ENCODE measurements at regions not wholly inside any gene's neighbourhood (a gene's known extent, or its start where the extent isn't known, plus 50 kb on each side); places are given as distances from the start of the nearest gene placed in this dataset.

GRCh38 chr4:83873996-83874395 is 338.1 kb downstream of the GPAT3 start:
- intact Hi-C loops (cut with DNase I), result no loop called here

GRCh38 chr4:83870328-83870950 is 334.5 kb downstream of the GPAT3 start:
- FAIRE-seq (no peak), DNase-seq (no peak)
- H3K27me3 ChIP-seq (ENCODE audit: control insufficient read depth, insufficient read depth, low read length), result no peaks in the 10 kb centered on the region
- no peak overlapping the region for H3K9ac ChIP-seq (ENCODE audit: low read length in 3 of 3)
- H3K9me3 ChIP-seq (ENCODE audit: control insufficient read depth in 2 of 3, insufficient read depth in 1 of 3, low read length in 3 of 3), result no peaks in the 10 kb centered on the region
- intact Hi-C loops (cut with DNase I), result no loop called here
- no peak overlapping the region for H3K4me3 ChIP-seq (ENCODE audit: low read length in 3 of 3)
- no peaks in the 10 kb centered on the region for H3K4me1 ChIP-seq (ENCODE audit: control insufficient read depth in 2 of 3, insufficient read depth in 2 of 3, low read depth in 1 of 3, low read length in 3 of 3)
- TF ChIP-seq CTCF (IDR thresholded peaks at IDR 0.05; ENCODE audit: borderline replicate concordance, extremely low read depth, insufficient read depth), result no peak
- H3K36me3 ChIP-seq (ENCODE audit: control insufficient read depth in 2 of 3, insufficient read depth in 3 of 3, low read length in 3 of 3), result no peaks in the 10 kb centered on the region
- no peak overlapping the region for H3K27ac ChIP-seq (ENCODE audit: low read depth in 2 of 2, low read length in 2 of 2)

More at GRCh38 chr4:83873996-83874395, 338.1 kb downstream of the GPAT3 start:
- no peak for DNase-seq
- H3K9ac ChIP-seq (ENCODE audit: low read length in 3 of 3), result no peak overlapping the region
- H3K27ac ChIP-seq (ENCODE audit: low read depth in 2 of 2, low read length in 2 of 2), result no peak overlapping the region
- no peaks in the 10 kb centered on the region for H3K4me1 ChIP-seq (ENCODE audit: control insufficient read depth in 2 of 3, insufficient read depth in 2 of 3, low read depth in 1 of 3, low read length in 3 of 3)
- H3K27me3 ChIP-seq (ENCODE audit: control insufficient read depth, insufficient read depth, low read length), result no peaks in the 10 kb centered on the region
- H3K4me3 ChIP-seq (ENCODE audit: low read length in 3 of 3), result no peak overlapping the region
- FAIRE-seq, result no peak
- H3K9me3 ChIP-seq (ENCODE audit: control insufficient read depth in 2 of 3, insufficient read depth in 1 of 3, low read length in 3 of 3), result no peaks in the 10 kb centered on the region
- no peak for TF ChIP-seq CTCF (IDR thresholded peaks at IDR 0.05; ENCODE audit: borderline replicate concordance, extremely low read depth, insufficient read depth)
- H3K36me3 ChIP-seq (ENCODE audit: control insufficient read depth in 2 of 3, insufficient read depth in 3 of 3, low read length in 3 of 3), result no peaks in the 10 kb centered on the region

GRCh38 chr4:83866834-83867621 is 331.1 kb downstream of the GPAT3 start:
- DNase-seq (no peak), FAIRE-seq (no peak)
- H3K4me1 ChIP-seq (ENCODE audit: control insufficient read depth in 2 of 3, insufficient read depth in 2 of 3, low read depth in 1 of 3, low read length in 3 of 3), result no peaks in the 10 kb centered on the region
- TF ChIP-seq CTCF (IDR thresholded peaks at IDR 0.05; ENCODE audit: borderline replicate concordance, extremely low read depth, insufficient read depth), result no peak
- H3K36me3 ChIP-seq (ENCODE audit: control insufficient read depth in 2 of 3, insufficient read depth in 3 of 3, low read length in 3 of 3), result no peaks in the 10 kb centered on the region
- intact Hi-C loops (cut with DNase I), result no loop called here
- no peak overlapping the region for H3K9ac ChIP-seq (ENCODE audit: low read length in 3 of 3)
- H3K4me3 ChIP-seq (ENCODE audit: low read length in 3 of 3), result no peak overlapping the region
- no peaks in the 10 kb centered on the region for H3K9me3 ChIP-seq (ENCODE audit: control insufficient read depth in 2 of 3, insufficient read depth in 1 of 3, low read length in 3 of 3)
- no peak overlapping the region for H3K27ac ChIP-seq (ENCODE audit: low read depth in 2 of 2, low read length in 2 of 2)
- H3K27me3 ChIP-seq (ENCODE audit: control insufficient read depth, insufficient read depth, low read length), result no peaks in the 10 kb centered on the region
